DMS153 (cell line): ENCODE measurements at regions not wholly inside any gene's neighbourhood (a gene's known extent, or its start where the extent isn't known, plus 50 kb on each side); places are given as distances from the start of the nearest gene placed in this dataset.
A peak's percentile ranks its signal among the peaks of the same experiment; 100 is the strongest.
"Not testable (repeated sequence)": the region's sequence is repeated elsewhere in the genome, so short reads cannot be mapped to it uniquely, and the experiment has no call there.

Experiments
- DNase-seq: peaks from one replicate; lab custom pipeline; 2025; lab: John Stamatoyannopoulos, UW

- peak; percentile 43 for DNase-seq
These were observed 185.2 kb downstream of the AVL9 start for GRCh38 chr7:32680259-32681173.

- no peak for DNase-seq
These were observed 183.9 kb downstream of the AVL9 start for GRCh38 chr7:32679192-32679591.

- DNase-seq, result no peak
These were observed 182.3 kb downstream of the AVL9 start for GRCh38 chr7:32677593-32677992.

GRCh38 chr7:32676249-32676941, 181.1 kb downstream of the AVL9 start:
- DNase-seq, result no peak

- no peak for DNase-seq
These were observed 178.1 kb downstream of the AVL9 start for GRCh38 chr7:32673275-32673983.

GRCh38 chr7:32670110-32671025, 175.1 kb downstream of the AVL9 start:
- peak; percentile 30 for DNase-seq

- DNase-seq, result peak; percentile 77
These were observed 174.0 kb downstream of the AVL9 start for GRCh38 chr7:32669173-32669870.

- not testable (repeated sequence) for DNase-seq
These were observed 173.3 kb downstream of the AVL9 start for GRCh38 chr7:32668387-32669097.

- DNase-seq, result not testable (repeated sequence)
These were observed 172.3 kb downstream of the AVL9 start for GRCh38 chr7:32667586-32667985.

GRCh38 chr7:32663805-32664211, 168.5 kb downstream of the AVL9 start:
- DNase-seq, result not testable (repeated sequence)

GRCh38 chr7:32662509-32662908, 167.2 kb downstream of the AVL9 start:
- DNase-seq, result not testable (repeated sequence)

GRCh38 chr7:32661929-32662328, 166.6 kb downstream of the AVL9 start:
- DNase-seq, result no peak

- DNase-seq, result no peak
These were observed 166.2 kb downstream of the AVL9 start for GRCh38 chr7:32661501-32661900.

- DNase-seq, result no peak
These were observed 165.6 kb downstream of the AVL9 start for GRCh38 chr7:32660936-32661335.

- no peak for DNase-seq
These were observed 164.6 kb downstream of the AVL9 start for GRCh38 chr7:32659853-32660252.

GRCh38 chr7:32658467-32658869, 163.2 kb downstream of the AVL9 start:
- DNase-seq, result no peak

- DNase-seq, result no peak
These were observed 162.7 kb downstream of the AVL9 start for GRCh38 chr7:32658034-32658433.

- DNase-seq, result not testable (repeated sequence)
These were observed 159.3 kb downstream of the AVL9 start for GRCh38 chr7:32654549-32654948.

GRCh38 chr7:32650356-32650755, 155.1 kb downstream of the AVL9 start:
- not testable (repeated sequence) for DNase-seq
